ENCODE measurements at regions not wholly inside any gene's neighbourhood (a gene's known extent, or its start where the extent isn't known, plus 50 kb on each side); places are given as distances from the start of the nearest gene placed in this dataset.

DNA sequence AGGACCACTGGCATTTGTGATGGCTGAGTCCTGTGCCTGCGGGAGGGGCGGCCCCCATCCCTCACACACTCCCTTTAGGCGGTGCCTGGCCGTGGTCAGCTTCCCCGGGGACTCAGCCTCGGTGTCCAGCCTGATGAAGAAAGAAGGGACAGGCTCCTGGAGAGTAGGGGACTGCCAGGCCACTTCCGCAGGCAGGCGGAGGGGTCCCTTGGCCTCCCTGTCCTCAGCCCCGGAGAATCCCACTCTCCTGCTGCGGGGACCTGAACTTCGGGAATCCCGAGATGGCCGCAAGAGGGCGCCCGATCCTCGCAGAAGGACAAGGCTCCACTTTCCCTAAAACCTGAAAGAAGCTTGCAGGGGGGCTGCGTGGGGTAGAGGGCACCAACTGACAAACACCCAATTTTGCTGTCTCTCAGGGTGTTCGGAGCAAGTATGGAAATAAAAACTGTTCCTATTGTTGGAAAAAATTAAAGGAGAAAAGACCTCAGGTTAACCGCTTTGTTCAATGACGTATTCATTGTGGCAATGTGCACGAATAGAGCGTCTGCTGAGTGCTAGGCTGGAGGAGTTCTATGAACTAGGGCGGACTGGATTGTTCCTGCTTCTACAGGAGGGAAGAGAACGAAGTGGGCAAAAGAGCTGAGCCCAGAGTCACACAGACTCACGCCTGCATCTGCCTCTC lies 297.3 kb downstream of the ZNF536 start:
- TF ChIP-seq SPI1 (IDR thresholded peaks at IDR 0.05; ENCODE audit: low read depth, low read length) (no peak), POLR2AphosphoS5 (IDR thresholded peaks at IDR 0.05; ENCODE audit: low read depth, low read length) (no peak), TAF1 (IDR thresholded peaks at IDR 0.05; ENCODE audit: low read depth, low read length) (no peak), POLR2A (IDR thresholded peaks at IDR 0.05; ENCODE audit: low read depth, low read length) (no peak), PAX5 (IDR thresholded peaks at IDR 0.05; ENCODE audit: insufficient read depth, low read length, severe bottlenecking) (no peak)
